HUES6 (cell line): ENCODE measurements at regions not wholly inside any gene's neighbourhood (a gene's known extent, or its start where the extent isn't known, plus 50 kb on each side); places are given as distances from the start of the nearest gene placed in this dataset.

Experiments used
- H3K27ac ChIP-seq: 2 replicates; pipeline ENCODE4 v1.7.0; 2013; ENCODE audit warnings: low read depth, mild to moderate bottlenecking, low read length, inconsistent platforms
- H3K27me3 ChIP-seq: 2 replicates; pipeline ENCODE4 v1.6.1; 2013; ENCODE audit warnings: low read length; ENCODE audit not compliant: control insufficient read depth, insufficient read depth
- H3K36me3 ChIP-seq: 2 replicates; pipeline ENCODE4 v1.6.1; 2013; ENCODE audit warnings: low read length; ENCODE audit not compliant: control insufficient read depth, insufficient read depth
- H3K4me1 ChIP-seq: 2 replicates; pipeline ENCODE4 v1.6.1; 2013; ENCODE audit warnings: low read length; ENCODE audit not compliant: control insufficient read depth, insufficient read depth
- H3K4me3 ChIP-seq: 2 replicates; pipeline ENCODE4 v1.5.1; 2013; ENCODE audit warnings: low read depth, low read length
- H3K9ac ChIP-seq: one replicate; pipeline ENCODE4 v1.6.1; 2013; ENCODE audit warnings: mild to moderate bottlenecking, low read length
- H3K9me3 ChIP-seq: 2 replicates; pipeline ENCODE4 v1.6.1; 2013; ENCODE audit warnings: low read depth, low read length; ENCODE audit not compliant: control insufficient read depth, insufficient read depth

- no peaks in the 10 kb centered on the region for H3K9me3 ChIP-seq
- no peaks in the 10 kb centered on the region for H3K36me3 ChIP-seq
Observed at GRCh38 chr12:25868193-25868592, 90.3 kb upstream of the RASSF8 start.

DNA sequence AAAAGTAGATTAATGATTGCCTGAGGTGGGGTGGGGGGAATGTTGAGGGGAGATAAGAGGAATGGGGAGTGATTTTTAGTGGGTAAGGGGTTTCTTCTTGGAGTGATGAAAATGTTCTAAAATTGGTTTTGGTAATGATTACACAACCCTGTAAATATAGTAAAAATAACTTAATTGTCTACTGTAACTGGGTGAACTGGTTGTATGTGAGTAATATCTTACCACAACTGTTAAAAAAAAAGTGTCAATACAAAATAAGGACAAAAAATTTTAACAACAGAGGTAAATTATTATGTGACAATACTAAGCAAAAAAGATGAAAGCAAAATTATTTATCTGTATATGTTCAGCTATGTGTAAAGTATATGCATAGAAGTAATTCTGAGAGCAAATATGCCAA lies 86.3 kb upstream of the RASSF8 start:
- H3K36me3 ChIP-seq, result no peaks in the 10 kb centered on the region
- no peak overlapping the region for H3K27ac ChIP-seq
- H3K9ac ChIP-seq, result no peak overlapping the region
- H3K4me1 ChIP-seq, result peaks cover 6% of the 10 kb centered on the region
- no peaks in the 10 kb centered on the region for H3K9me3 ChIP-seq
- no peak overlapping the region for H3K4me3 ChIP-seq
- no peaks in the 10 kb centered on the region for H3K27me3 ChIP-seq

More at GRCh38 chr12:25868193-25868592, 90.3 kb upstream of the RASSF8 start:
- H3K4me3 ChIP-seq, result no peak overlapping the region
- no peaks in the 10 kb centered on the region for H3K27me3 ChIP-seq
- H3K9ac ChIP-seq, result no peak overlapping the region
- H3K4me1 ChIP-seq, result no peaks in the 10 kb centered on the region
- no peak overlapping the region for H3K27ac ChIP-seq

GRCh38 chr12:25875661-25876060 lies 82.8 kb upstream of the RASSF8 start:
- Histone ChIP-seq H3K36me3 (no peaks in the 10 kb centered on the region), H3K4me1 (peaks cover 6% of the 10 kb centered on the region), H3K27me3 (no peaks in the 10 kb centered on the region), H3K27ac (peak overlapping the region; percentile 26; the same call in 1 of the 2 replicates), H3K9ac (no peak overlapping the region), H3K4me3 (no peak overlapping the region), H3K9me3 (no peaks in the 10 kb centered on the region; the same call in 1 of the 2 replicates)

DNA sequence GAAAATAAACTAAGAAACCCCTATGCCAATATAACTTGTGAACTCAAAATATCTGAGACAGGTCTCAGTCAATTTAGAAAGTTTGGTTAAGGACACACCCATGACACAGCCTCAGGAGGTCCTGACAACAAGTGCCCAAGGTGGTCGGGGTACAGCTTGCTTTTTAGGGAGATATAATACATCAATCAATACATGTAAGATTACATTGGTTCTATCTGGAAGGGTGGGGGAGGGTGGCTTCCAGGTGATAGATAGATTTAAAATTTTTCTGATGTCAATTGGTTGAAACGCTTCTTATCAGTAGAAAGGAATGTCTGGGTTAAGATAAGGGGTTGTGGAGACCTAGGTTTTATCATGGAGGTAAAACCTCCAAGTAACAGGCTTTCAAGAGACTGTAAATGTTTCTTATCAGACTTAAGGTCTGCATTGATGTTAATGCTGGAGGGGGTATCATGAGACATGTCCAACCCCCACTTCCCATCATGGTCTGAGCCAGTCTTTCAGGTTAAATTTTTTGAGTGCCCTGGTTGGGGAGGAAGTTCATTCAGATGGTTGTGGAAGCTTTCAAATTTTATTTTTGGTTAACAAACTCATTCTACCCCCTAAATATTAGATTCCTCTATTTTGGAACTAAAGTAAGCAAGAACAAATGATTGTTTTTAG lies 82.0 kb upstream of the RASSF8 start:
- H3K27me3 ChIP-seq, result no peaks in the 10 kb centered on the region
- H3K4me1 ChIP-seq, result peaks cover 6% of the 10 kb centered on the region
- no peaks in the 10 kb centered on the region for H3K36me3 ChIP-seq
- H3K4me3 ChIP-seq, result no peak overlapping the region
- no peaks in the 10 kb centered on the region; the same call in 1 of the 2 replicates for H3K9me3 ChIP-seq
- H3K27ac ChIP-seq, result peak overlapping the region; percentile 26; the same call in 1 of the 2 replicates
- H3K9ac ChIP-seq, result no peak overlapping the region

DNA sequence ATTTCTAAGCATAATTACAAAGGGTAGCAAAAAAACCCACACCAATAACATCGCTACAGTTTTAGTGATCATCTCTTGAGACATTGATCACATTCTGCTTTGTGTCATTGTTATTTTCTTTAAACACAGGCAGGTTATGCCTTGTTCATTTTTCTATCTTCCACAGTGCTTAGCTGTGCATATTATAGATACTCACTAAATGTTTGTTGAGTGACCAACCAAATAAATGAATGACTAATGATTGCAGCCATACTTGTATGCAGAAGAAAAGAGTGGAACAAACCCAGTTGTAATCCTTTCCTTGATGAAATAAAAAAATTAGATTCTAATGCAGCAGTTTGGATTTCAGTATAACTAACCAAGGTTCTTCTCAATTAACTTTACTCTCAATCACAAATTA lies 81.0 kb upstream of the RASSF8 start:
- no peaks in the 10 kb centered on the region for H3K27me3 ChIP-seq
- peaks cover 6% of the 10 kb centered on the region; the same call in 1 of the 2 replicates for H3K9me3 ChIP-seq
- H3K4me3 ChIP-seq, result no peak overlapping the region
- H3K27ac ChIP-seq, result no peak overlapping the region
- peaks cover 6% of the 10 kb centered on the region for H3K4me1 ChIP-seq
- H3K9ac ChIP-seq, result no peak overlapping the region
- no peaks in the 10 kb centered on the region for H3K36me3 ChIP-seq

- H3K9ac ChIP-seq, result no peak overlapping the region
- no peak overlapping the region for H3K27ac ChIP-seq
- no peaks in the 10 kb centered on the region for H3K36me3 ChIP-seq
- no peaks in the 10 kb centered on the region for H3K27me3 ChIP-seq
- H3K9me3 ChIP-seq, result peaks cover 6% of the 10 kb centered on the region; the same call in 1 of the 2 replicates
- H3K4me1 ChIP-seq, result peaks cover 21% of the 10 kb centered on the region
- H3K4me3 ChIP-seq, result no peak overlapping the region
Observed at GRCh38 chr12:25882266-25882665, 76.2 kb upstream of the RASSF8 start.

DNA sequence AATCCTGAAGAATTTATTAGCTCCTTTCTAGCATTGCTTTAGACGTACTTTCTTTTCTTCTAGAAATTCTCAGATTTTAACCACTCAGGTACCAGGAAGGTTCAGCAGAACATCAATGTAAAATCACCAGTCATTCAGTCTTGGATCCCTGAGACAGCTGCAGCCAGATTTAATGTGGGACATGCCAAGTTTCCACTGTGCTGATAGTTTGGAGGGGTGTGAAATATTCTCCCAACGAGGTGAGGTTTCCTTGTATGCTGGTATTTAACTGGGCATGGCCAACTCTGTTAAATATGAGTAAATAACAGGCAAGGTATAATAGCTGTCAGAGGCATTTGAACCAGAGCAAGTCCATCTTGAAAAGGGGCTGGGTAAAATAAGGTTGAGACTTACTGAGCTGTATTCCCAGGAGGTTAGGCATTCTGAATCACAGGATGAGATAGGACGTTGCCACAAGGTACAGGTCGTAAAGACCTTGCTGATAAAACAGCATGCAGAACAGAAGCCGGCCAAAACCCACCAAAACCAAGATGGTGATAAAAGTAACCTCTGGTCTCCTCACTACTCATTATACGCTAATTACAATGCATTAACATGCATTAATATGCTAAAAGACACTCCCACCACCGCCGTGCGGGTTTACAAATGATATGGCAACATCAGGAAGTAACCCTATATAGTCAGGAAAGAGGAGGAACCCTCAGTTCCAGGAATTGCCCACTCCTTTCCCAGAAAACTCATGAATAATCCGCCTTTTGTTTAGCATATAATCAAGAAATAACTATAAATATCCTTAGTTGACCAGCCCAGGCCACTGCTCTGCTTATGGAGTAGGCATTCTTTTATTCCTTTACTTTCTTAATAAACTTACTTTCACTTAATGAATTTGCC lies 75.2 kb upstream of the RASSF8 start:
- no peaks in the 10 kb centered on the region for H3K36me3 ChIP-seq
- H3K27ac ChIP-seq, result no peak overlapping the region
- H3K9ac ChIP-seq, result no peak overlapping the region
- H3K4me3 ChIP-seq, result no peak overlapping the region
- H3K27me3 ChIP-seq, result no peaks in the 10 kb centered on the region
- peaks cover 6% of the 10 kb centered on the region; the same call in 1 of the 2 replicates for H3K9me3 ChIP-seq
- peaks cover 30% of the 10 kb centered on the region for H3K4me1 ChIP-seq

DNA sequence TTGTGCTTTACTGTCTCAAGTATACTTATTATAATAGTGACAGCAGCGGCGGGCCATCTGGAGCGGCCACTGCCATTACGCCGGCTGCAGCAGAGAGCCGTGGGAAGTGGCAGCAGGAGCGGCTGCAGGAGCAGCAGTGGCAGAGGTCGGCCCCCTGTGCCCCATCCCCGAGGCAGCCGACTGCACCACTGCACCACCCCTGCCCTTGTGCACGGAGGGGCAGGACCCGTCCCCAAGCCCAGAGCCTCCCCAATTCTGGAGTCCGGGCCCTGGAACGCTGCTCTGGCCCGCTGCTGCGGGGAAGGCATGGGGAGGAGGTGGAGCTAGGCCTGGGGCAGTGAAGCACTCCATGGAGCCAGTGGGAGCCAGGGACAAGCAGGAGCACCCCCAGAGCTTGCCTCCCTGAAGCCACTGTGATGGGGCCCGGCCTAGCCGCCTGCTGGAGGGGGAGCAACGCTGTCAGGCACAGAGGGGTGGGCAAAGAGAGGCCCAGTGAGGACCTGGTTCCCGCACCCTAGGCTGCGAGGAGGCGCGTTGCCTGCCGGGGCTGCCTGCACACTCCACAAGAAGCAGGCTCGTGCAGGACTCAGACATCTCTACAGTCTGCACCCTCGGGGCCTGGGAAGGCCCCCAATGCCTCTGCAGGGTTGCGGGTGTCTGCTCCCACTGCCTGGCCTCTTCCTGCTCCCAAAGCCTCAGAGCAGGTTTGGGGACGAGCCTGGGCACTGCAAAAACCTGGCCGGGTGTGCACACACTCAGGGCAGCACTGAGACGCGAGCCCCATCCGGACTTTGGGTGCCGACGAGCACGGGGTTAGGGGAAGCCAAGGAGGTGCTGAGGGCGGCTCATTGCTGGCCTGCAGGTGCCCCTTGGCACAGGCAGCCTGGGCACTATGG lies 74.2 kb upstream of the RASSF8 start:
- H3K9me3 ChIP-seq, result peaks cover 6% of the 10 kb centered on the region; the same call in 1 of the 2 replicates
- H3K27ac ChIP-seq, result no peak overlapping the region
- H3K4me3 ChIP-seq, result no peak overlapping the region
- peaks cover 40% of the 10 kb centered on the region for H3K4me1 ChIP-seq
- H3K9ac ChIP-seq, result no peak overlapping the region
- no peaks in the 10 kb centered on the region for H3K36me3 ChIP-seq
- H3K27me3 ChIP-seq, result no peaks in the 10 kb centered on the region

GRCh38 chr12:25884920-25885234 lies 73.6 kb upstream of the RASSF8 start:
- Histone ChIP-seq H3K4me1 (peaks cover 41% of the 10 kb centered on the region), H3K36me3 (no peaks in the 10 kb centered on the region), H3K4me3 (no peak overlapping the region), H3K27ac (no peak overlapping the region), H3K9me3 (peaks cover 6% of the 10 kb centered on the region; the same call in 1 of the 2 replicates), H3K27me3 (no peaks in the 10 kb centered on the region), H3K9ac (no peak overlapping the region)

- no peak overlapping the region for H3K9ac ChIP-seq
Observed at GRCh38 chr12:25886396-25886795, 72.1 kb upstream of the RASSF8 start.

More at GRCh38 chr12:25886396-25886795, 72.1 kb upstream of the RASSF8 start:
- H3K4me3 ChIP-seq, result no peak overlapping the region
- H3K9me3 ChIP-seq, result peaks cover 14% of the 10 kb centered on the region
- no peaks in the 10 kb centered on the region for H3K36me3 ChIP-seq
- peaks cover 41% of the 10 kb centered on the region for H3K4me1 ChIP-seq
- H3K27me3 ChIP-seq, result no peaks in the 10 kb centered on the region
- no peak overlapping the region for H3K27ac ChIP-seq
